HCT116 (cell line): ENCODE measurements at regions not wholly inside any gene's neighbourhood (a gene's known extent, or its start where the extent isn't known, plus 50 kb on each side); places are given as distances from the start of the nearest gene placed in this dataset.

Experiments
- CEBPB ChIP-seq: IDR thresholded peaks from 2 replicates; pipeline ENCODE4 v1.6.1; 2012; ENCODE audit warnings: low read depth
- CTCF ChIP-seq, 3 experiments: fragments of 200-600 bp in 1 of 3; sonication (generic) in 1 of 3; IDR thresholded peaks in 2 of 3; conservative IDR thresholded peaks in 1 of 3; 2 replicates each; pipeline ENCODE4 v1.5.1; 2012 to 2017; ENCODE audit warnings: low read depth in 2 of 3, low read length in 2 of 3, antibody characterized with exemption in 1 of 3, borderline replicate concordance in 1 of 3, control low read depth in 1 of 3, mild to moderate bottlenecking in 1 of 3, mixed read lengths in 1 of 3, mixed run types in 1 of 3, moderate library complexity in 1 of 3; ENCODE audit not compliant: insufficient read depth in 1 of 3
- EGR1 ChIP-seq: IDR thresholded peaks from 2 replicates; pipeline ENCODE4 v1.6.1; 2012; ENCODE audit warnings: low read depth
- EZH2phosphoT487 ChIP-seq: fragments of 200-600 bp; IDR thresholded peaks from 2 replicates; pipeline ENCODE4 v1.6.1; 2018; ENCODE audit warnings: antibody characterized with exemption, borderline replicate concordance
- POLR2AphosphoS5 ChIP-seq: IDR thresholded peaks from 2 replicates; pipeline ENCODE4 v1.6.1; 2011; ENCODE audit warnings: mild to moderate bottlenecking, low read depth, low read length, moderate library complexity
- REST ChIP-seq: IDR thresholded peaks from 2 replicates; pipeline ENCODE4 v1.6.1; 2012; ENCODE audit warnings: low read depth

DNA sequence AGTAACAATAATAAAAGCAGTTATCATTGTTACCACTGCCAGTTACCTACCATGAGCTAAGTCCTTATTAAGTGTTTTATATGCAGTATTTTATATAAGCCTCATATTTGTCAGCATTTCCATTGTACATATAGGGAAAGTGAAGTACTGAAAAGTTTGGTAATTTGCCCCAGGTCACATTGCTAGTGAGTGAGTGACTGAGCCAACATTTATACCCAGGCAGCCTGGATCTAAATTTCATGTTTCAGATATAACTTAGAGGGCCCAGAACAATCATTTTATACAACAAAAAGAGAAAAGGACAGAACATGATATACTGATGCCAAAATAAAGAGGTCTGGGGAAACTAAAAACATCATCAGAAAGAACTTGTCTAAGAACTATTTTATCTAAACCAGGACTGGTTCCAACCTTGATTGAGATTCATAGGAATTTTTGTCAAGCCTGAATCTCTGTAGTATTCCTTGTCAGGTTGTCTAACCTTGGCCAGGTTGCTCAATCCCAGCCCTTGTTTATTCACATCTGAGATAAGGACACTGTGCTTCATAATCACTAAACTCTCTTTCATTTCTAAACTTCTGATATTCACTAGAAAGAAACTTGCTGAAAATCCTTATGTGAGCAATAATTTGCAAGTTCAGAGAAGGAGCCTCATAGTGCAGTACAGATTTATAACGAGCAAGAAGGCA, 308.2 kb downstream of the IPMK start:
- no peak for TF ChIP-seq REST
- TF ChIP-seq CTCF (IDR thresholded peaks at IDR 0.05 in 2 of 3, conservative IDR thresholded peaks at IDR 0.05 in 1 of 3; ENCODE audit: borderline replicate concordance in 1 of 3, insufficient read depth in 1 of 3, low read depth in 2 of 3, low read length in 2 of 3): no peak
- no peak for TF ChIP-seq EGR1
- TF ChIP-seq CEBPB: no peak
- no peak for TF ChIP-seq EZH2phosphoT487
- TF ChIP-seq POLR2AphosphoS5: no peak
